Gastroesophageal sphincter (tissue), 4 donors: ENCODE measurements at regions not wholly inside any gene's neighbourhood (a gene's known extent, or its start where the extent isn't known, plus 50 kb on each side); places are given as distances from the start of the nearest gene placed in this dataset.

Source experiments
- ATAC-seq: fragments of 150-250 bp; one replicate; pipeline ENCODE4 v1.9.1; 2016; ENCODE audit warnings: mild to moderate bottlenecking, moderate library complexity
- H3K27ac ChIP-seq, 4 donors: fragments of 200-600 bp; sonication (generic) in 3 of 4; 1 replicate in 3 of 4; 2 replicates in 1 of 4; pipeline ENCODE4 v1.5.1; 2016 to 2019
- H3K27me3 ChIP-seq: fragments of 200-600 bp; sonication (generic); one replicate; pipeline ENCODE4 v1.5.1; 2019
- H3K36me3 ChIP-seq, 2 donors: fragments of 200-600 bp; sonication (generic); one replicate each; pipeline ENCODE4 v1.5.1; 2019; ENCODE audit warnings: control low read depth in 1 of 2
- H3K4me1 ChIP-seq, 3 donors: fragments of 200-600 bp; sonication (generic); 1 replicate in 2 of 3; 2 replicates in 1 of 3; pipeline ENCODE4 v1.5.1; 2016 to 2019; ENCODE audit warnings: control low read depth in 2 of 3
- H3K4me3 ChIP-seq, 2 donors: fragments of 200-600 bp; sonication (generic); one replicate each; pipeline ENCODE4 v1.5.1; 2019; ENCODE audit warnings: mild to moderate bottlenecking in 1 of 2, moderate library complexity in 1 of 2
- H3K9me3 ChIP-seq, 3 donors: fragments of 200-600 bp; sonication (generic); one replicate each; pipeline ENCODE4 v1.5.1; 2017 to 2019; ENCODE audit warnings: control low read depth in 2 of 3
- CTCF ChIP-seq, 4 experiments: fragments of 200-600 bp in 2 of 4; fragments of 450-650 bp in 2 of 4; sonication (generic) in 1 of 4; IDR thresholded peaks; one replicate each; pipeline ENCODE4 v1.5.1; 2017 to 2019; ENCODE audit warnings: antibody characterized with exemption in 4 of 4, mild to moderate bottlenecking in 2 of 4, moderate library complexity in 2 of 4
- EP300 ChIP-seq: sonication (generic); formaldehyde crosslinking; IDR thresholded peaks from one replicate; pipeline ENCODE4 v1.6.1; 2017; ENCODE audit warnings: antibody characterized with exemption, mild to moderate bottlenecking
- POLR2A ChIP-seq, 2 donors: fragments of 450-650 bp; IDR thresholded peaks; one replicate each; pipeline ENCODE4 v1.6.1; 2017; ENCODE audit warnings: antibody characterized with exemption in 2 of 2, mild to moderate bottlenecking in 2 of 2, moderate library complexity in 1 of 2
- POLR2AphosphoS5 ChIP-seq: sonication (generic); formaldehyde crosslinking; IDR thresholded peaks from one replicate; pipeline ENCODE4 v1.6.1; 2017; ENCODE audit warnings: antibody characterized with exemption
- WGBS, 2 donors: methylation state at CpG; one replicate each; pipeline ENCODE4 v1.1.5; 2018; ENCODE audit warnings: low coverage in 1 of 2; 5-methylcytosine and 5-hydroxymethylcytosine counted together

GRCh38 chr4:96742332-96743014 lies 902.6 kb downstream of the PDHA2 start:
- TF ChIP-seq CTCF (IDR thresholded peaks at IDR 0.05) (no peak), POLR2A (IDR thresholded peaks at IDR 0.05) (no peak), POLR2AphosphoS5 (no peak), EP300 (no peak)
- no peak overlapping the region for H3K27ac ChIP-seq
- H3K4me3 ChIP-seq, result no peak overlapping the region
- H3K4me1 ChIP-seq, result no peaks in the 10 kb centered on the region
- no peak for ATAC-seq
- WGBS, 2 donors, result 66 to 94% methylated on average over 5 to 6 of the region's 24 CpGs
- no peaks in the 10 kb centered on the region for H3K27me3 ChIP-seq
- peaks cover 0 to 8% (median 0%) of the 10 kb centered on the region in 3 donors for H3K9me3 ChIP-seq
- no peaks in the 10 kb centered on the region for H3K36me3 ChIP-seq

- Histone ChIP-seq H3K27ac (no peak overlapping the region), H3K9me3 (peaks cover 0 to 8% (median 0%) of the 10 kb centered on the region in 3 donors), H3K4me3 (no peak overlapping the region), H3K4me1 (no peaks in the 10 kb centered on the region), H3K27me3 (no peaks in the 10 kb centered on the region), H3K36me3 (no peaks in the 10 kb centered on the region)
- TF ChIP-seq POLR2A (IDR thresholded peaks at IDR 0.05) (no peak), CTCF (IDR thresholded peaks at IDR 0.05) (no peak), EP300 (no peak), POLR2AphosphoS5 (no peak)
- no peak for ATAC-seq
Measured at GRCh38 chr4:96744676-96745075, 904.8 kb downstream of the PDHA2 start.

- no peaks in the 10 kb centered on the region for H3K9me3 ChIP-seq
- H3K27ac ChIP-seq, result no peak overlapping the region
- no peaks in the 10 kb centered on the region for H3K36me3 ChIP-seq
- no peaks in the 10 kb centered on the region for H3K27me3 ChIP-seq
- no peaks in the 10 kb centered on the region for H3K4me1 ChIP-seq
- no peak overlapping the region for H3K4me3 ChIP-seq
- no peak for ATAC-seq
- TF ChIP-seq POLR2AphosphoS5 (no peak), EP300 (no peak), POLR2A (IDR thresholded peaks at IDR 0.05) (no peak), CTCF (IDR thresholded peaks at IDR 0.05) (no peak)
- 71 to 100% methylated on average over 1 of the region's 1 CpG for WGBS, 2 donors
Measured at GRCh38 chr4:96753216-96753615, 913.3 kb downstream of the PDHA2 start.

- TF ChIP-seq POLR2A (IDR thresholded peaks at IDR 0.05), result no peak
- TF ChIP-seq CTCF (IDR thresholded peaks at IDR 0.05), result no peak
- no peak for TF ChIP-seq EP300
- no peak for TF ChIP-seq POLR2AphosphoS5
- no peak for ATAC-seq
- H3K4me3 ChIP-seq, result no peak overlapping the region
- no peaks in the 10 kb centered on the region for H3K4me1 ChIP-seq
- no peaks in the 10 kb centered on the region for H3K9me3 ChIP-seq
- no peak overlapping the region for H3K27ac ChIP-seq
- H3K27me3 ChIP-seq, result no peaks in the 10 kb centered on the region
- H3K36me3 ChIP-seq, result no peaks in the 10 kb centered on the region
- 25 to 27% methylated on average over 3 of the region's 3 CpGs for WGBS, 2 donors
Measured at GRCh38 chr4:96755569-96756484, 915.9 kb downstream of the PDHA2 start.

GRCh38 chr4:96756584-96756983 lies 916.7 kb downstream of the PDHA2 start:
- WGBS, 2 donors, result 38 to 80% methylated on average over 1 of the region's 1 CpG
- Histone ChIP-seq H3K27me3 (no peaks in the 10 kb centered on the region), H3K36me3 (no peaks in the 10 kb centered on the region), H3K27ac (no peak overlapping the region), H3K4me3 (no peak overlapping the region), H3K9me3 (no peaks in the 10 kb centered on the region), H3K4me1 (no peaks in the 10 kb centered on the region)
- TF ChIP-seq EP300 (no peak), POLR2A (IDR thresholded peaks at IDR 0.05) (no peak), POLR2AphosphoS5 (no peak), CTCF (IDR thresholded peaks at IDR 0.05) (no peak)
- ATAC-seq, result no peak
